Fibroblast of skin of left quadriceps (primary cell): ENCODE measurements at regions not wholly inside any gene's neighbourhood (a gene's known extent, or its start where the extent isn't known, plus 50 kb on each side); places are given as distances from the start of the nearest gene placed in this dataset.
A peak's percentile ranks its signal among the peaks of the same experiment; 100 is the strongest.
"Not testable (repeated sequence)": the region's sequence is repeated elsewhere in the genome, so short reads cannot be mapped to it uniquely, and the experiment has no call there.

ENCODE experiments used
- DNase-seq, 2 experiments: peaks; one replicate each; pipeline ENCODE4 v3.0.0-alpha.2; 2013; ENCODE audit warnings: low read depth in 2 of 2

DNA sequence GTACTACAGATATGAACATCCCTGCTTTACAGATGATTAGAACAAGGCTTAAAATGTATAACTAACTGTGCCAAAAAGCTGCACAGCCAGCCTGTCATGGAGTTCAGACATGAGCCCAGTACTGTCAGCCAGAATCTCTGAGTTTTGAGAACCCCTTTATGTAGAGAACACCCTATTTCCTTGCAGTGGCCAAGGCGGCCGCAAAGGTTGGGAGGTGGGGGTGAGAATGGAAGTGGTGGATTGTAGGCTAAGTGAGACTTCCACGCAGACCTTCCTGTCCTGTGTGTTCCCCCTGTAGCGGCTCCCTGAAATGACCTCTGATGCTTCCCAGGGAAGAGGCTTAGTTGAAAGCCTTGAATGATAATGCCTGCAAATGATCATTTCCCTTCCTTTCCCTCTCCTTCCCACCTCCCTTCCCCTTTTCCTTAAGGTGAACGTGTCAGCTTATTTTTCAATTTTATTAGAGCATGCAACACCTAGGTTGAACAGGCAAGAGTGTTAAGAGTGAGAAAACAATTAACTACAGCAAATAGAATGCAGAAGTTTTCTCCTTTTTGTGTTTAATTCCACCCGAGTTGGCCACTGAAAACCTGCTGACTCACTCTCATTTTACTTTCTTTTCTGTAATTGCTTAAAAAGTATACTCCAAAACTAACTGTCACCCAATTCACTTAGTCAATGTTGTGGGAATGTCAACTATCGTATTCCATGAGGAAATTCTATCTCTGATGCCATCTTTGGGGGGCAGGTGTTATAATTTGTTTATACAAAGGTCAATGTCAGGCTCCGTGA is 167.0 kb upstream of the EDNRB start:
- no peak for DNase-seq

GRCh38 chr13:78084401-78084800 is 165.8 kb upstream of the EDNRB start:
- no peak for DNase-seq

DNA sequence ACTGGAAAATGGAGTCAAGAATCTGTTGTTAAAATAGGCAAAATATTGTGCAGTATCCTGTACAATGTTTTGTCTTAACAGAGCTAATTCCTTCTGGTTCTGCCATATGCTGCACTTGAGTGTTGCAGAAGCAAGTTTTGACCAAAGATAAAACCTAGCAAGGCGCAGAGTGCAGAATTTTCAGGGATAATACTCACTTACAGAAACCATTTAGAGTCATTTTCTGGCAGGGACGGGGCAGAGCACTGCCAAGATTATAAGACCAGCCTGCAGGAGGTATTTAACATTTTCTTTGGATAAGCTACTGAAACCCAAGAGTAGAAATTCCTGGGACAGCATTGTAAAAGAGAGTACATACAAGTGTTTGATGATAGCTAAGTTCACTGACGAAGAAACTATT is 159.5 kb upstream of the EDNRB start:
- DNase-seq = no peak

DNA sequence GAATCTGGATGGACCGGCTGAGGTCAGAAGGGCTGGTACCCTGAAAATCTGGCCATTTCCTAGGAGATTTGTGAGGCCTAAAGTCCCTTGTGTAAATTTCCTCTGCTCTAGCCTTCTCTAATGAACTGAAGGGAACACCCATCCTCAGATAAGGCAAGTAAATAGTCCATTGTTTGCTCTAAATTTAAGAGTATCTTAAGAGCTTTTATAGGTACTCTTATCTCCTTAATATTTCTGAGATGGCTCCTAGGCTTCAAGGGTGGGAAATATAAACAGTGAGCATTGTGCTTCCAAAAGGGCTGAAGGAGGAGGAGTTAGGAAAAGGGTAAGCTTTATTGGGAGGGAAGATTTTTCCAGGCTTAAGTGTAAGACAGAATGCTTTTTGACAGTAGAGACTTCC is 148.7 kb upstream of the EDNRB start:
- no peak for DNase-seq

GRCh38 chr13:78065141-78065540 is 146.5 kb upstream of the EDNRB start:
- DNase-seq = no peak

DNA sequence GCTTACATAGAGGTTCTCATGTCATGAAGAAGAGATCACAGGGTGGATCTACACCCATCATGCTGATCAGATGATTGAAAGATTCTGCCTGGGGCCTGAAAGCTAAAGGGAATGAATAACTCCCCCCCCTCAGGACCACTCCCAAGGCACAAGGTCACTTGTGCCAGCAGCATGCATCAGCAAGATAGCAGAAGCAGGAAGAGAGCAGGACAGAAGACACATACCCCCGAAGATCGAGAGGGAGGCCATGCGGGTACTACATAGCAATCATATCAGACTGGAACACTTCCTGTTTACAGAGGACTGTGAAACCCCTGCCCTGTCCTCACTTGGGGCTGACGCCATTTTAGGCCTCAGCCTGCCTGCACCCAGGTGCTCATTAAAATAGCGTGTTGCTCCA is 143.2 kb upstream of the EDNRB start:
- DNase-seq = no peak

- no peak for DNase-seq
These were observed 142.3 kb upstream of the EDNRB start for GRCh38 chr13:78060966-78061365.

- not testable (repeated sequence) for DNase-seq
These were observed 138.2 kb upstream of the EDNRB start for GRCh38 chr13:78056865-78057264.

DNA sequence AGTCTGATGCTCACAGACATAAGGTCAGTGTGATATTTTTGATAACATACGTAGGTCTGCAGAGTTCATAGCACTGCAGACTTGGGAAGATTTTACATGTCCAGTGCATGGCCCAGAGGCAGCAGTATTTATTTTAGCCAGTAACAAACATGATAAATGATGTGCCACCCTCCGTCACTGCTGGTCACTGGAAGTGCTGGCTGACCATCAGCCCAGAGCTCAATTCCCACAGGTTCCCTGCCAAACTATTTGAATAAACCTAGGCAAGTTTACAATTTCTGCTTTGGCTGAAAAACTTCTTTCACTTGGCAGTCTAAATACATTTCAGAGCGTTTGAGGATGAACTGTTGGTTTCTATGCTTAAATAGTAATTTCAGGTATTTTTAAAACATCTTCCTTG is 135.5 kb upstream of the EDNRB start:
- no peak for DNase-seq

- no peak for DNase-seq
These were observed 128.5 kb upstream of the EDNRB start for GRCh38 chr13:78047151-78047550.

DNA sequence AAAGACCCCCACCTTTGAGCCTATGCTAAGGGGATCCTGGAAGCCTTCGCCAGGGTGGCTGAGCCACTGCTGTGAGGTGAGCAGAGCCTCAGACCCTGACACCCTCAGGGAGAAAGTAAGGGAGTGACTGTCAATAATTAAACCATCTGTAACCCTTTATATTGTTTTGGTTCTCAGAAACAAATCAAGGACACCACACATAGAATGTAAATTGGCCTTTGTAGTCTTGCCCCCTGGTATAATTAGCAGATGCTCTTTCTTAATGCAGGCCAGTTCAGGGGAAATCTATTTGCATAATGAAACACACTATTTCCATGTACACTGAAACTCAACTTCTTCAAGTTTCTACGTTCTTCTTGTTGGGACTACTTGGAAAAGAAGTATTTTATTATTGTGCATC is 127.7 kb upstream of the EDNRB start:
- no peak for DNase-seq

DNA sequence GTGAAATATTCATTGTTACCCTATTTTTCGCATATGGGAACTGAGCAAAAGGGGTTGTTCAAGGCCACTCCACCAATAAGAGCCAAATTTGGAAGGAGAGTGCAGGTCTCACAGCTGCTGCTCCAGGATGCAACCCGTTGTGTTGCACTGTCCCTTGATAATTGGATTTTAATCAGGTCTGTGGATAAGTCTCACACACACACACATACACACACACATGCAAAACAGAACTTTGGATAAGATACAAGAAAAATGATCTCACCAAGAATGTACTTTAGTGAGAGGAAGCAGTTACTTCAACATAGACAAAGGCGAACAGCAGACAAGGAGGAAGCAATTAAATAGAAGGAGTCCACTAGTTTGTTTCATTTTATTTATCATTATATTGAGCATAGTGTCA is 127.3 kb upstream of the EDNRB start:
- no peak for DNase-seq

DNA sequence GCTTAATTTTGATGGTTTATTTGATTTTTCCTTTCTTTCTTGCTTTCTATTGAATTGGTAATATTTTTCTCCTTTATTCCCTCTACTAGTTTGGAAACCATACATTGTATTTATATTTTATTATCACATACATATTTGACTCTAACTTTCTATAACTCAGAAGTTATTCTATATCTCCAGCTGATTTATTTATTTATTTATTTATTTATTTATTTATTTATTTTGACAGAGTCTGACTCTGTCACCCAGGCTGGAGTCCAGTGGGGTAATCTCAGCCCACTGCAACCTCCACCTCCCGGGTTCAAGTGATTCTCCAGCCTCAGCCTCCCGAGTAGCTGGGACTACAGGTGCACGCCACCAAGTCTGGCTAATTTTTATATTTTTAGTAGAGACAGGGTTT is 122.7 kb upstream of the EDNRB start:
- DNase-seq = not testable (repeated sequence)

DNA sequence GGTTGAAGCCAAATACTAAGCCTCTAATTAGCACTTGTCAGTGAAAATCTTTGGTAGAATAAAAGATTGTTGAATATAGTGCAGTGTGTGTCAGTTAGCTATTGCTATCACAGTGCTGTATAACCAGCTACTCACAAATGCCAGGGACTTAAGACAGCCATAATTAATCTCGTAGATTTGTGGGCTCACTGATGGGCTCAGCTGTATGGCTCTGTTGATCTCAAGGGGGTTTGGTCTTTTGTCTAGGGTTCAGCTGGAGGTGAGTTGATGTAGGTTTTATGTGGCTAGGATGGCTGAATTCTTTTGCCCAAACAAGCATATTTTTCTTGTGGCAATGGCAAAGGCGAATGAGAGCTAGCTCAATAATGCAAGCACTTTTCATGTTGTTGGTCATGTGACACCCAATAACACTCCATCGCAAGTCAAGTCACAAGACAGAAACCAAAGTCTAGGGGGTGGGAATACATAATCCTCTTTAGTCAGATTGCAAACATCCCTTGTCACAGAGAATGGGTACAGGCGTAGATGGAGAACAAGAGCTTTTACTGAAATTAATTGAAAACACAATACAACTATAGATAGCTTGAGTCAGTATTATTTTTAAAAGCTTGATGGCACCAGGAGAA is 121.7 kb upstream of the EDNRB start:
- no peak for DNase-seq

GRCh38 chr13:78036841-78037240 is 118.2 kb upstream of the EDNRB start:
- no peak for DNase-seq

DNA sequence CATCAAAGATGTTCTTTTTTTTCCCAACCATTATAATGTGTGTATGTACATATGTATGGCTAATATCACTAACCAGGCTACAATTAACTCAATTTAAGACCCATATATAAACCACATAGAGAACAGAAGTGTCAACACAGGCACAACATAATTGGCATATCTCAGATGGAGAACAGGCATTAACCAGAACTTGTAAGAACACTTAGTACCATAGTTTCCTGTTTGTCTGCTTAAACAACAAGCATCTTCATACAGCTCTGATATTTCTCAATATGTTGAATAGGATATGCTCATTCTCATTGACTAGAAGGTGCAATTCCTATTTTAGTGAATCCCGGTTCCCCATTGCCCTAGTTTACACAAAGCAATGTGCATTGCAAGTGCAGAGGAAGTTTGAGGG is 116.9 kb upstream of the EDNRB start:
- DNase-seq = no peak

GRCh38 chr13:78033509-78033908 is 114.9 kb upstream of the EDNRB start:
- no peak for DNase-seq

- DNase-seq = no peak
These were observed 113.5 kb upstream of the EDNRB start for GRCh38 chr13:78032132-78032531.

DNA sequence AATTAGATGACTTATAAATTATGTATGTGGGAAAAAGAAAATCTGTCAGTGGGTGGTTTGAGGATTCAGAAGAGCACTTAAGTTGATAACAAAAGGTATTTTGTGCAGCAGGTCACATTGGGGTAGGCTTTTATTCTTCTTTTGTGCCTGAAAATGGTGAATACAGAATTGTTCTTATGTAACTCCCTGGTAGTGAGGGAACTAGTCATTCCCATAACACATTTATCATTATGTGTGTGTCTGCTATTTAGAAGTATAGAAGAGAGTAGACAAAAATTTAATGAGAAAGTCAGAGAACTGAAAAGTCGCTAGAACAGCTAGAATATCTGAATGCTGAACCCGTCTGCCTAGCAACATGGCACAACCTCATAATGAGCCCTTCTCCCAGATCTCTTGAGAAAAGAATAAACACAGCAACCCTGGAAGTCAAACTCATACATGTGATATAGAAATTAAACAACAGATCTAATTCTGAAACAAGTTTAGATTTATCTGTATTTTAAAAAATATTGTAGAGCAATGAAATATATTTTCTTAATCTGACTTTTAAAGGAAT is 111.8 kb upstream of the EDNRB start:
- DNase-seq = no peak

DNA sequence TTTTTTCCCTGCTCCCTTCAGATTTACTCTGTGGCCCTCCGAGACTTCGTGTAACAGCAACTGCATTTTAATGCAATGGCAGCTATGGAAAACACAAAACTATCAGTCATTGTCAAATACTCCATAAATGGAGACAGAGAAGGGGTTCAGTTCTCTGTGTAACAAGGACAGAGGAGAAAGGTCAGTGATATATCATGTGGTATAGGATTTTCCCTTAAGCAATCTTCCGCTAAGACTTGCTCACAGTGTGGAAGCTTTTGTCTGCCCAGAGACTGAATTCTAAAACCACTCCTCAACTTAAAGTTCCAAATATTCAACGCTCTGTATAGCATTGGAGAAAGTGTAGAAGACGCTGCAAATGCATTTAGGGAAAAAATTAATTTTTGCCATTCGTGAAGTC is 111.3 kb upstream of the EDNRB start:
- no peak for DNase-seq

DNA sequence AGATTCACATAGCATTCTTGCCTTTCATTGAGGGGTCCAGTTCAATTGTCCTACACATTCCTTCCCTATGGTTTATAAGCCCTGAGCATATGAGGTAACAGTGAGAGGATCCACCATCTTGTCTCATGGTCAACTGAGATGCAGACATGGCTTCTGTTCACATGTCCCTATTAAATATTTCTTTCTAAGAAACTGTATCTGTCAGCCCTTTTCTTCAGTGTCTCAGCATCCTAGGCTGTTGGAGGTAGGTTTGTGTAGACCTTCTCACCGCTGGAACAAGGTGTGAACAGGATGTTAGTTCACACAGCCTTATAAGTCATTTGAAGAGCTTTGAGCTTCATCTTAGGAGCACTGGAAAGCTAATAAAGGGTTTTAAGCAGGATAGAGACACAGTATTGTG is 110.3 kb upstream of the EDNRB start:
- no peak for DNase-seq

DNA sequence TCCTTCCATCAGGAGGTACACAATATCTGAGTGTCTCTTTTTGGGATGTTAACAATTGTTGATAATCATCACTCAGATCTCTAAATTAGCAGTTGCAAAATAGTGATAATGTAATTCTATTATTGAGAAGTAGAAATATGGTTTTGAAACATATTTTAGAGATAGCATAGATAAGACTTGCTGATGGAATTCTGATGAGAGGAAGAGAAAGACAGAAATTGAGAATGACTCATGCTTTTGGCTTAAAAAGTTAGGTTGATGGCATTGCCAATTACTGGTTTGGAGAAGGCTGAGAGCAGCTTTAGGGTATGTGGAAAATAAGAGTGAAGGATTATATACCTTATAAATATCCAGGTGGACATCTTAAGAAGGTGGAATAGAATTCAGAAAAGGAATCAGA is 106.4 kb upstream of the EDNRB start:
- DNase-seq = no peak

DNA sequence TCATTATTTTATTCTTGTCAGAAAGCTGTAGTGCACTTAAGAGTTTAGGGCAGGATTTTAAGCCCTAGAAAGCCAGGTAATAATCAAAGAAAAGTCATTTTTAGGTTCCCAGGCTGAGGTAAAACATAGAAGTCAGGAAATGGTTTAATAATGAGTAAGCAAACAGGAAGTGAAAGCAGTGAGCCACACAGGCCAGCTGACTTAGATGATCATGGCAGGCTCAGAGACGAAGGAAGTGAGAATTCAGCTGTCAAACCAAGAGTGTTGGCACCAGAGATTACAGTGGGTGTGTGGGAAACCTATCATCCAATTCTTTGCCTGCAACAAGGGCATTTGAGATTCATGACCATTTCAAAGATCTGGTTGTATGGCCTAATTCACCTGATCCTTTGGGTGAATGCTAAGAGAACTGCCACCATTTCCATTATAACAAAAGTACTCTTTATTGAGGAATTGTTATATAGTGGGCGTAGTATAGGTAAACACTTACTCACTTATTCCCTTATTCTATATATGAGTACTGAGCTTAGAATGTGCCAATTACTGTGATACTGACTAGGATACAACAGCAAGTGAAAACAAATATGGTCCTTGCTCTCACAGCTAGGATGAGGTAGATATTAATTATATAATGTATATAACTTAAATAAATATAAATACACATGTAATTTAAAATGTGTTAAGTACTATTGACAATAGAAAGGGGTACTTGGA is 103.7 kb upstream of the EDNRB start:
- peak in 1 of 2 experiments; percentile 10 for DNase-seq
